HG03196 (cell line): ENCODE measurements at regions not wholly inside any gene's neighbourhood (a gene's known extent, or its start where the extent isn't known, plus 50 kb on each side); places are given as distances from the start of the nearest gene placed in this dataset.

Experiments
- ATAC-seq: cut with Tn5 transposase; IDR thresholded peaks from one replicate; pipeline ENCODE4 v1.9.1; 2021; ENCODE audit not compliant: unreplicated experiment

GRCh38 chr10:4095166-4095917 lies 310.3 kb upstream of the KLF6 start:
- ATAC-seq = no peak

- no peak for ATAC-seq
These were observed 309.7 kb upstream of the KLF6 start for GRCh38 chr10:4094751-4095150.

- no peak for ATAC-seq
These were observed 308.4 kb upstream of the KLF6 start for GRCh38 chr10:4093438-4093837.

- no peak for ATAC-seq
These were observed 303.5 kb upstream of the KLF6 start for GRCh38 chr10:4088354-4089066.

GRCh38 chr10:4086131-4086898 lies 301.3 kb upstream of the KLF6 start:
- no peak for ATAC-seq

GRCh38 chr10:4083509-4084003 lies 298.5 kb upstream of the KLF6 start:
- no peak for ATAC-seq

GRCh38 chr10:4082861-4083260 lies 297.9 kb upstream of the KLF6 start:
- no peak for ATAC-seq

GRCh38 chr10:4081685-4082111 lies 296.7 kb upstream of the KLF6 start:
- no peak for ATAC-seq

GRCh38 chr10:4080225-4080805 lies 295.3 kb upstream of the KLF6 start:
- ATAC-seq = no peak

GRCh38 chr10:4079803-4080202 lies 294.8 kb upstream of the KLF6 start:
- ATAC-seq = no peak

- ATAC-seq = no peak
These were observed 292.8 kb upstream of the KLF6 start for GRCh38 chr10:4077804-4078203.

GRCh38 chr10:4076983-4077382 lies 292.0 kb upstream of the KLF6 start:
- ATAC-seq = no peak

- ATAC-seq = no peak
These were observed 290.4 kb upstream of the KLF6 start for GRCh38 chr10:4075443-4075842.

GRCh38 chr10:4074545-4075407 lies 289.8 kb upstream of the KLF6 start:
- ATAC-seq = no peak

GRCh38 chr10:4073912-4074311 lies 288.9 kb upstream of the KLF6 start:
- ATAC-seq = no peak

GRCh38 chr10:4070921-4071660 lies 286.1 kb upstream of the KLF6 start:
- no peak for ATAC-seq

GRCh38 chr10:4070184-4070583 lies 285.2 kb upstream of the KLF6 start:
- ATAC-seq = no peak

GRCh38 chr10:4069491-4069890 lies 284.5 kb upstream of the KLF6 start:
- ATAC-seq = no peak

- ATAC-seq = no peak
These were observed 283.6 kb upstream of the KLF6 start for GRCh38 chr10:4068629-4069028.
